Mucosa of descending colon (tissue), 3 donors: ENCODE measurements at regions not wholly inside any gene's neighbourhood (a gene's known extent, or its start where the extent isn't known, plus 50 kb on each side); places are given as distances from the start of the nearest gene placed in this dataset.

ENCODE experiments used
- ATAC-seq: fragments of 200-7000 bp; cut with Tn5 transposase; one replicate; pipeline ENCODE4 v1.9.1; 2020; ENCODE audit warnings: mild to moderate bottlenecking, moderate library complexity
- DNase-seq, 3 donors: peaks; one replicate each; pipeline ENCODE4 v3.0.0-alpha.2; 2020
- H3K36me3 ChIP-seq: fragments of 200-600 bp; one replicate; pipeline ENCODE4 v1.8.0; 2021; ENCODE audit warnings: low read depth, mild to moderate bottlenecking
- H3K4me1 ChIP-seq: fragments of 200-600 bp; one replicate; pipeline ENCODE4 v1.8.0; 2021; ENCODE audit warnings: low read depth, mild to moderate bottlenecking
- H3K4me3 ChIP-seq: fragments of 200-600 bp; one replicate; pipeline ENCODE4 v1.8.0; 2021; ENCODE audit warnings: mild to moderate bottlenecking
- H3K9me3 ChIP-seq: fragments of 200-600 bp; one replicate; pipeline ENCODE4 v1.8.0; 2021; ENCODE audit warnings: mild to moderate bottlenecking
- intact Hi-C, 2 donors: fragments of 100-400 bp; cut with DNase I in 1 of 2; cut with micrococcal nuclease in 1 of 2; formaldehyde crosslinking; loops; one replicate each; pipeline versions ENCODE4 v1.11.0 to v1.11.1; 2022; cut with DNase I, micrococcal nuclease
- TF ChIP-seq, protein P1 (sequence below): fragments of 200-600 bp; IDR thresholded peaks from one replicate; pipeline ENCODE4 v1.8.0; 2022; ENCODE audit warnings: antibody characterized with exemption, mild to moderate bottlenecking
- donor health status: DM: no; HTN: no; CAD: no; lungs with moderate emphysema.
- donor health status: DM: no; HTN: no; CAD: no.
- donor health status: DM: no; HTN: yes; CAD: no.

DNA sequence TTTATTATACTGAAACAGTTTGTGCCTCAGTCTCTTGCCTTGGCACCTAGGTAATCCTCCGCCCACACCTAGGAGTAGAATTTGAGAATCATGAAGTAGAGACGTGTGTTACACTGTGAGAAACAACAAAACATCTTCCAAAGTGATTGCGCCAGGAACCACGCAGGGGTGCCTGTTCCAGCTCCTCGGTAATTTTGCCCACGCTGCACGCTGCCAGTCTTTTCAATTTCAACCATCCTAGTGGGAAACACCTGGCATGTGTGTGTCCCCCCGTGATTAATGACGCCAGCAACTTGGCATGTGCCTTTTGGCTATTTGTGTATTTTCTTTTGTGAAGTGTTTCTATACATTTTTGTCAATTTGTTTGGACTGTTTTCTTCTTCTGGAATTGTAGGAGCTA lies 919.1 kb downstream of the BRD1 start:
- H3K4me1 ChIP-seq = no peaks in the 10 kb centered on the region
- no peak for DNase-seq
- ATAC-seq = no peak
- TF ChIP-seq, protein P1, sequence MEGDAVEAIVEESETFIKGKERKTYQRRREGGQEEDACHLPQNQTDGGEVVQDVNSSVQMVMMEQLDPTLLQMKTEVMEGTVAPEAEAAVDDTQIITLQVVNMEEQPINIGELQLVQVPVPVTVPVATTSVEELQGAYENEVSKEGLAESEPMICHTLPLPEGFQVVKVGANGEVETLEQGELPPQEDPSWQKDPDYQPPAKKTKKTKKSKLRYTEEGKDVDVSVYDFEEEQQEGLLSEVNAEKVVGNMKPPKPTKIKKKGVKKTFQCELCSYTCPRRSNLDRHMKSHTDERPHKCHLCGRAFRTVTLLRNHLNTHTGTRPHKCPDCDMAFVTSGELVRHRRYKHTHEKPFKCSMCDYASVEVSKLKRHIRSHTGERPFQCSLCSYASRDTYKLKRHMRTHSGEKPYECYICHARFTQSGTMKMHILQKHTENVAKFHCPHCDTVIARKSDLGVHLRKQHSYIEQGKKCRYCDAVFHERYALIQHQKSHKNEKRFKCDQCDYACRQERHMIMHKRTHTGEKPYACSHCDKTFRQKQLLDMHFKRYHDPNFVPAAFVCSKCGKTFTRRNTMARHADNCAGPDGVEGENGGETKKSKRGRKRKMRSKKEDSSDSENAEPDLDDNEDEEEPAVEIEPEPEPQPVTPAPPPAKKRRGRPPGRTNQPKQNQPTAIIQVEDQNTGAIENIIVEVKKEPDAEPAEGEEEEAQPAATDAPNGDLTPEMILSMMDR = no peak
- intact Hi-C loops = no loop called here
- no peaks in the 10 kb centered on the region for H3K36me3 ChIP-seq
- no peaks in the 10 kb centered on the region for H3K9me3 ChIP-seq
- no peak overlapping the region for H3K4me3 ChIP-seq

DNA sequence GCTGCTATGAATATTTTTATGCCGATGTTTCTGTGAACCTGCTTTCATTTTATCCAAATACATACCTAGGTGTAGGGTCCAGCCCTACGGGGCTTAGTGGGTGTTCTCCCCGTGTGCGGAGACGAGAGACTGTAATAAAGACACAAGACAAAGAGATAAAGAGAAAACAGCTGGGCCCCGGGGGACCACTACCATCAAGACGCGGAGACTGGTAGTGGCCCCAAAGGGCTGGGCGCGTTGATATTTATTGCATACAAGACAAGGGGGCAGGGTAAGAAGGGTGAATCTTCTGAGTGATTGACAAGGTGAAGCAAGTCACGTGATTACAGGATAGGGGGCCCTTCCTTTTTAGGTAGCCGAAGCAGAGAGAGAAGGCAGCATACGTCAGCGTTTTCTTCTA lies 920.1 kb downstream of the BRD1 start:
- Histone ChIP-seq H3K9me3 (no peaks in the 10 kb centered on the region), H3K4me3 (no peak overlapping the region), H3K36me3 (no peaks in the 10 kb centered on the region), H3K4me1 (no peaks in the 10 kb centered on the region)
- intact Hi-C loops = no loop called here
- TF ChIP-seq, protein P1 = no peak
- ATAC-seq (no peak), DNase-seq (no peak)

DNA sequence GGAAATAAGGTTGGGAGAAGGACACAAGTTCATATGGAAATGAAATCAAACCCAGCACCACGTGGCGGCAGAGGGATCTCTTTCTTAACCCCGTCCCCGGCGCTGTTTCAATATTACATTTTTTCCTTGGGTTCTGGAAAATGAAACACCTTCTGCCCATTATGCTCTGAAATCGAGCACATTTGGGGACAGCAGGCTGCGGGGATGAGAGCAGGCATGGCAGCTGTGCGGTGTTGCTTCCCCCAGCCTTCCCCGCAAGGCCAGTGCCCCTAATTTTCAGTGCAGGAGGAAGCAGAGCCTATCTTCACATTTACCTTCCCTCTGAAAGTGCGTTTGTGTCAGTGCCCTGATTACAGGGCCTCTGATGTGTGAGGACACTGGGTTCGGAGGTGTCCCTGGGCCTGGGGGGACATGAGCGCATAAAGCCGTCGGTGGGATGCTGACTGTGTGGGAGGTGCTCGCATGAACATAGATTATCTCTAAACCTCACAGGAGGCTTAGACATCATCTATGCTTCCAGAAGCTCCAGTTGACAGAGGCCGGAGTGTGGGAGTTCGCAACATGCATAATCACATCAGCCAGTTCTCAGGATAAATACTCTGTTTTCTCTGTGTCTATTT lies 921.3 kb downstream of the BRD1 start:
- Histone ChIP-seq H3K4me3 (no peak overlapping the region), H3K9me3 (no peaks in the 10 kb centered on the region), H3K36me3 (no peaks in the 10 kb centered on the region), H3K4me1 (no peaks in the 10 kb centered on the region)
- ATAC-seq = no peak
- no peak for DNase-seq
- intact Hi-C loops = no loop called here
- TF ChIP-seq, protein P1 = no peak

DNA sequence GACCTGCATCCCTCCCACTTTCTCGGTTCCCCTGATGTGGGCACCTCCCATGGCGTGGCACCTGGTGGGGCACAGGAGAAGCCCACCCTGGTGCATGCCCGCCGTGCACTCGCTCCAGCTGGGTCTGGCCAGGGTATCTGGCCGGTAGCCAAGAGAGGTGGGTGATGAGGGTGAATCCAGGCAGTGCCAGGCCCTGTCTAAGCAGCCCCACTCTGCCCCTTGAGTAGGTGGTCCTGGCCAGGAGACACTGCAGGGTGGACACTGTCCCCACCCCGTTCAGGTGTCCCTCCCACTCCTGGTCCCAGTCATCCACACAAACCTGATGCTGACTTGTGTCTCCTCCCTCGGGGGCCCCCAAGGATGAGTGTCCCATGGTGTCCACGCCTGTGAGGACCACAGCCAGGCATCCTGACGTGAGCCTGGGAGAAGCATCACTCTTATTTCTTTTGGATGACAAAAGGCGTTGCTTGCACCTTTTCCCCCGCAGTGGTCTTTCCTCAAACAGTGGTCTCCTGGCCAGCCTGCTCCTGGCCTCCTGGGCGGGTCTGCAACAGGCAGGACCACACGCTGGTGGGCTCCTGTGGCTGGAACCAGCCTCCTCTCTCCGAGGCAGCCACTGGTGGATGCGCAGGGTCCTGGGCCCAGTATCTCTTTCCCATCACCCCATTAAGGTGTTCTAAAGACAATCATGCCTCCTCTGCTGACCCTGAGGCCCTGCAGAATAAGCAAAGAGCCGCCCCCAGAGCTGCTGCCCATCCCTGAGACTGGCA lies 922.3 kb downstream of the BRD1 start:
- intact Hi-C loops = no loop called here
- TF ChIP-seq, protein P1 = no peak
- H3K9me3 ChIP-seq = no peaks in the 10 kb centered on the region
- H3K4me1 ChIP-seq = no peaks in the 10 kb centered on the region
- no peak overlapping the region for H3K4me3 ChIP-seq
- ATAC-seq = no peak
- no peak for DNase-seq
- no peaks in the 10 kb centered on the region for H3K36me3 ChIP-seq

DNA sequence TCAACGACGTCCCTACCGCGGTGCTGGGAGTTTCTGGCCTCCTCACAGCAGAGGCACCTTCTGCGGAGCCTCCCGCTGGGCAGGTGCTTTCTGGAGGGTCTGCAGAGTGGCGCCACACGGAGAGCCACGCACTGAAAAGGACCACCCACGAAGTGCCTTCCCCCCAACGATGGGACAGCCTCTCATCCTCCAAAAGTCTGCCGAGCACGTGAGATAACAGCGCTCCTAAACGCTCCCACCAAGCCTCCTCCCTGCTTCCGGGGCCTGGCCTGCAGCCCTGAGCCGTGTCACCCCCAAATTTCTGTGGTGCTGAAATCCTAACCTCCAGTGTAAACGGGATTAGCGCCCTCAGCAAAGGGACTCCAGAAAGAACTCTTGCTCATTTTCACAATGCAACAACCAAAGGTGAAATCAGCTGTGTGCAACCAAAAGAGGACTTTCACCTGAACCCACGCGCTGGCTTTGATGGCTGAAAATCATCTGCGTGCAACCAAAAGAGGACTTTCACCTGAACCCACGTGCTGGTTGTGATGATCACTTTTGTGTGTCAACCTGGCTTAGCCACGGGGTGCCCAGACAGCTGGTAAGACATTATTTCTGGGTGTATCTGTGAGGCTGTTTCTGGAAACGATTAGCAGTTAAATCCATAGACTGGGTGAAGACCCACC lies 924.6 kb downstream of the BRD1 start:
- H3K36me3 ChIP-seq = no peaks in the 10 kb centered on the region
- H3K4me3 ChIP-seq = no peak overlapping the region
- DNase-seq (no peak), ATAC-seq (no peak)
- intact Hi-C loops = no loop called here
- no peaks in the 10 kb centered on the region for H3K4me1 ChIP-seq
- no peaks in the 10 kb centered on the region for H3K9me3 ChIP-seq
- TF ChIP-seq, protein P1 = no peak
